ENCODE measurements at regions not wholly inside any gene's neighbourhood (a gene's known extent, or its start where the extent isn't known, plus 50 kb on each side); places are given as distances from the start of the nearest gene placed in this dataset.

- TF ChIP-seq SP4 (CRISPR knock-in tag; IDR thresholded peaks at IDR 0.05) (no peak), PATZ1 (CRISPR knock-in tag; IDR thresholded peaks at IDR 0.05) (no peak), FOXC1 (CRISPR knock-in tag; IDR thresholded peaks at IDR 0.05; ENCODE audit: borderline replicate concordance) (no peak)
Measured at GRCh38 chr11:116230438-116230837, 542.3 kb downstream of the BUD13 start (continued).

- ChIA-PET POLR2A (no interaction called here), CTCF (ENCODE audit: low intra/inter-chr PET ratio, low total read pairs) (no interaction called here)
- Histone ChIP-seq H3K79me2 (ENCODE audit: insufficient read depth, low read length) (no peaks in the 10 kb centered on the region), H3K9me3 (ENCODE audit: low read length) (no peaks in the 10 kb centered on the region), H3K27ac (ENCODE audit: extremely low read length, insufficient read depth, low read length) (no peak overlapping the region), H3K27me3 (ENCODE audit: control insufficient read depth in 1 of 2, insufficient read depth in 2 of 2, low read length in 2 of 2) (0 out of 5 replicates have a peak, but pooled peaks cover 0 to 2% of the 10 kb centered on the region in 2 experiments), H3K4me2 (ENCODE audit: low read depth, low read length) (no peak overlapping the region), H4K20me1 (ENCODE audit: insufficient read depth, low read length) (peaks cover 4% of the 10 kb centered on the region; the same call in 1 of the 2 replicates), H3K4me1 (ENCODE audit: insufficient read depth, low read length) (peaks cover 6% of the 10 kb centered on the region; the same call in 1 of the 2 replicates), H3K36me3 (replicated peaks in 1 of 2; ENCODE audit: control insufficient read depth in 1 of 2, insufficient read depth in 2 of 2, low read length in 2 of 2) (no peaks in the 10 kb centered on the region), H3K9ac (ENCODE audit: insufficient read depth, low read depth, low read length) (no peak overlapping the region), H3K4me3 (replicated peaks in 1 of 3; ENCODE audit: insufficient read depth in 1 of 3, low read depth in 2 of 3, low read length in 3 of 3) (no peak overlapping the region), H2AFZ (ENCODE audit: low read length) (no peak overlapping the region)
- in situ Hi-C loops (cut with HindIII; ENCODE audit: extremely low pct_ligation_motif_present, low pct_unique_long_range_greater_than_20kb): no loop called here
- no peak for TF ChIP-seq BRF2 (CRISPR knock-in tag; IDR thresholded peaks at IDR 0.05)
- no peak for TF ChIP-seq ZNF891 (CRISPR knock-in tag; IDR thresholded peaks at IDR 0.05)
- FAIRE-seq (no peak), DNase-seq (ENCODE audit: low spot score) (no peak), ATAC-seq (no peak)
- no TSS peak for BruUV-seq (replicated peaks)
- intact Hi-C loops (cut with micrococcal nuclease; ENCODE audit: unreplicated experiment): no loop called here
- 49% methylated on average over 9 of the region's 9 CpGs for WGBS (ENCODE audit: low lambda C conversion rate)
Measured at GRCh38 chr11:116229236-116229970, 543.4 kb downstream of the BUD13 start.

Data from HepG2 (cell line).